HEK293 (cell line): ENCODE measurements at regions not wholly inside any gene's neighbourhood (a gene's known extent, or its start where the extent isn't known, plus 50 kb on each side); places are given as distances from the start of the nearest gene placed in this dataset.
"Not testable (repeated sequence)": the region's sequence is repeated elsewhere in the genome, so short reads cannot be mapped to it uniquely, and the experiment has no call there.

Experiments used
- CTCF ChIA-PET: fragments of 350-600 bp; formaldehyde crosslinking; extraction: SDS; loops from one replicate; lab custom pipeline; 2021; ENCODE audit warnings: antibody characterized with exemption; lab: Yijun Ruan, JAX
- POLR2A ChIA-PET: fragments of 300-600 bp; formaldehyde crosslinking; extraction: SDS; loops from one replicate; lab custom pipeline; 2020; ENCODE audit warnings: antibody characterized with exemption, inconsistent platforms; lab: Yijun Ruan, JAX
- H3K27ac ChIP-seq: fragments of 200-500 bp; sonication (Bioruptor generic); 2 replicates; pipeline ENCODE4 v1.5.1; 2014; ENCODE audit warnings: low read depth, low read length, control low read depth, inconsistent platforms; ENCODE audit errors: extremely low read depth
- H3K36me3 ChIP-seq, 2 experiments: fragments of 200-500 bp in 1 of 2; sonication (Bioruptor generic) in 1 of 2; 1 replicate in 1 of 2; 2 replicates in 1 of 2; pipeline ENCODE4 v1.5.1; 2014 to 2017; ENCODE audit warnings: inconsistent platforms in 2 of 2, low read length in 2 of 2; ENCODE audit not compliant: control insufficient read depth in 2 of 2, insufficient read depth in 1 of 2
- H3K4me1 ChIP-seq: fragments of 200-500 bp; sonication (Bioruptor generic); 2 replicates; pipeline ENCODE4 v1.5.1; 2014; ENCODE audit warnings: mild to moderate bottlenecking, low read length, inconsistent platforms; ENCODE audit not compliant: control insufficient read depth, insufficient read depth
- H3K4me3 ChIP-seq: 2 replicates; pipeline ENCODE4 v1.5.1; 2011; ENCODE audit warnings: low read depth, mild to moderate bottlenecking, control low read depth, low read length, moderate library complexity
- H3K9me3 ChIP-seq: fragments of 200-500 bp; sonication (Bioruptor generic); 2 replicates; pipeline ENCODE4 v1.5.1; 2014; ENCODE audit warnings: low read depth, low read length, inconsistent platforms; ENCODE audit not compliant: control insufficient read depth, insufficient read depth
- ELK4 ChIP-seq: IDR thresholded peaks from 2 replicates; pipeline ENCODE4 v1.6.1; 2011; ENCODE audit warnings: mild to moderate bottlenecking, low read depth, low read length, borderline replicate concordance
- HOXA7 ChIP-seq: sonication (generic); formaldehyde crosslinking; IDR thresholded peaks from 2 replicates; pipeline ENCODE4 v1.8.1; 2022; ENCODE audit warnings: missing genetic modification reagents, borderline replicate concordance
- KLF1 ChIP-seq: fragments of 450-650 bp; formaldehyde crosslinking; IDR thresholded peaks from 2 replicates; pipeline ENCODE4 v1.5.1; 2016; ENCODE audit warnings: missing biosample characterization, missing genetic modification characterization
- PRDM1 ChIP-seq: fragments of 450-650 bp; formaldehyde crosslinking; IDR thresholded peaks from 2 replicates; pipeline ENCODE4; 2016; ENCODE audit warnings: missing biosample characterization, missing genetic modification characterization
- SALL2 ChIP-seq: fragments of 450-650 bp; formaldehyde crosslinking; IDR thresholded peaks from 2 replicates; pipeline ENCODE4 v1.5.0; 2017; ENCODE audit warnings: missing biosample characterization, mild to moderate bottlenecking, missing genetic modification characterization, borderline replicate concordance
- TSHZ1 ChIP-seq: fragments of 450-650 bp; formaldehyde crosslinking; IDR thresholded peaks from 2 replicates; pipeline ENCODE4 v1.5.1; 2016; ENCODE audit warnings: missing biosample characterization, missing genetic modification characterization, borderline replicate concordance
- ZBTB8A ChIP-seq: fragments of 450-650 bp; formaldehyde crosslinking; IDR thresholded peaks from 2 replicates; pipeline ENCODE4 v1.5.1; 2016; ENCODE audit warnings: missing biosample characterization, missing genetic modification characterization
- ZFP3 ChIP-seq: fragments of 450-650 bp; formaldehyde crosslinking; IDR thresholded peaks from 2 replicates; pipeline ENCODE4 v1.5.1; 2016; ENCODE audit warnings: low read depth, missing biosample characterization, missing genetic modification characterization
- ZNF133 ChIP-seq: fragments of 450-650 bp; formaldehyde crosslinking; IDR thresholded peaks from 2 replicates; pipeline ENCODE4 v1.5.1; 2016; ENCODE audit warnings: missing biosample characterization, missing genetic modification characterization
- ZNF19 ChIP-seq: fragments of 450-650 bp; formaldehyde crosslinking; IDR thresholded peaks from 2 replicates; pipeline ENCODE4; 2016; ENCODE audit warnings: missing biosample characterization, missing genetic modification characterization, low read depth
- ZNF274 ChIP-seq, 2 experiments: fragments of 200-500 bp in 1 of 2; fragments of 450-650 bp in 1 of 2; sonication (Bioruptor generic) in 1 of 2; formaldehyde crosslinking in 1 of 2; IDR thresholded peaks; 2 replicates each; pipeline versions ENCODE4 v1.5.1 to v1.6.1; 2014 to 2016; ENCODE audit warnings: borderline replicate concordance in 1 of 2, inconsistent platforms in 1 of 2, low read length in 1 of 2, missing biosample characterization in 1 of 2, missing genetic modification characterization in 1 of 2
- ZNF335 ChIP-seq: fragments of 450-650 bp; formaldehyde crosslinking; conservative IDR thresholded peaks from 2 replicates; pipeline ENCODE4 v1.5.1; 2016; ENCODE audit warnings: missing biosample characterization, missing genetic modification characterization
- ZNF341 ChIP-seq: fragments of 450-650 bp; formaldehyde crosslinking; IDR thresholded peaks from 2 replicates; pipeline ENCODE4; 2016; ENCODE audit warnings: low read depth, missing biosample characterization, missing genetic modification characterization
- ZNF37A ChIP-seq: fragments of 450-650 bp; IDR thresholded peaks from 2 replicates; pipeline ENCODE4 v1.5.1; 2018; ENCODE audit warnings: missing biosample characterization, missing genetic modification characterization
- ZNF398 ChIP-seq: fragments of 450-650 bp; formaldehyde crosslinking; IDR thresholded peaks from 2 replicates; pipeline ENCODE4 v1.5.1; 2017; ENCODE audit warnings: missing biosample characterization, missing genetic modification characterization
- ZNF514 ChIP-seq: fragments of 450-650 bp; formaldehyde crosslinking; IDR thresholded peaks from 2 replicates; pipeline ENCODE4 v1.5.1; 2016; ENCODE audit warnings: missing biosample characterization, missing genetic modification characterization
- ZNF530 ChIP-seq: fragments of 450-650 bp; formaldehyde crosslinking; IDR thresholded peaks from 2 replicates; pipeline ENCODE4 v1.5.1; 2016; ENCODE audit warnings: low read depth, missing biosample characterization, missing genetic modification characterization
- ZNF544 ChIP-seq: fragments of 450-650 bp; formaldehyde crosslinking; IDR thresholded peaks from 2 replicates; pipeline ENCODE4 v1.5.0; 2017; ENCODE audit warnings: missing biosample characterization, missing genetic modification characterization
- ZNF560 ChIP-seq: fragments of 450-650 bp; formaldehyde crosslinking; IDR thresholded peaks from 2 replicates; pipeline ENCODE4 v1.5.1; 2017; ENCODE audit warnings: missing biosample characterization, missing genetic modification characterization, borderline replicate concordance
- ZNF626 ChIP-seq: fragments of 450-650 bp; sonication (Bioruptor Pico); formaldehyde crosslinking; IDR thresholded peaks from 2 replicates; pipeline ENCODE4 v1.5.1; 2018; ENCODE audit warnings: missing biosample characterization, missing genetic modification characterization, inconsistent platforms
- ZNF658 ChIP-seq: fragments of 450-650 bp; formaldehyde crosslinking; IDR thresholded peaks from 2 replicates; pipeline ENCODE4; 2016; ENCODE audit warnings: missing biosample characterization, missing genetic modification characterization
- ZNF76 ChIP-seq: fragments of 450-650 bp; formaldehyde crosslinking; IDR thresholded peaks from 2 replicates; pipeline ENCODE4; 2016; ENCODE audit warnings: low read depth, missing biosample characterization, missing genetic modification characterization, borderline replicate concordance
- ZNF792 ChIP-seq: fragments of 450-650 bp; formaldehyde crosslinking; IDR thresholded peaks from 2 replicates; pipeline ENCODE4 v1.5.1; 2016; ENCODE audit warnings: missing biosample characterization, missing genetic modification characterization
- ZSCAN30 ChIP-seq: fragments of 450-650 bp; IDR thresholded peaks from 2 replicates; pipeline ENCODE4 v1.5.1; 2018; ENCODE audit warnings: missing biosample characterization, mild to moderate bottlenecking, missing genetic modification characterization, moderate library complexity

- Histone ChIP-seq H3K4me1 (no peaks in the 10 kb centered on the region), H3K4me3 (no peak overlapping the region), H3K9me3 (no peaks in the 10 kb centered on the region), H3K36me3 (no peaks in the 10 kb centered on the region), H3K27ac (no peak overlapping the region)
- TF ChIP-seq ZNF398 (tag by site-specific recombination) (no peak), ZNF341 (no peak), ZNF658 (tag by site-specific recombination) (no peak), ZNF626 (tag by site-specific recombination) (no peak), ELK4 (no peak), ZNF19 (tag by site-specific recombination) (no peak), ZFP3 (tag by site-specific recombination) (no peak), SALL2 (no peak), ZSCAN30 (tag by site-specific recombination) (no peak), ZNF335 (tag by site-specific recombination) (no peak), ZNF560 (tag by site-specific recombination) (no peak), ZNF514 (tag by site-specific recombination) (no peak), KLF1 (tag by site-specific recombination) (no peak)
- POLR2A ChIA-PET, result no interaction called here
- CTCF ChIA-PET, result no interaction called here
Measured at GRCh38 chr9:100819980-100820379, 208.5 kb upstream of the PLPPR1 start.

- H3K4me3 ChIP-seq, H3K4me1 ChIP-seq, H3K27ac ChIP-seq, H3K9me3 ChIP-seq, CTCF ChIA-PET, H3K36me3 ChIP-seq, POLR2A ChIA-PET: not testable (repeated sequence)
Measured at GRCh38 chr9:100833035-100833434, 195.5 kb upstream of the PLPPR1 start.

GRCh38 chr9:100838857-100839256 is 189.7 kb upstream of the PLPPR1 start:
- CTCF ChIA-PET, result interaction anchor here (1.0 kb wide), 1 partner anchor 125 kb away, joined by 3 read pairs; no protein-coding TSS in a partner anchor
- H3K27ac ChIP-seq, result no peak overlapping the region
- POLR2A ChIA-PET, result no interaction called here
- no peaks in the 10 kb centered on the region for H3K4me1 ChIP-seq
- TF ChIP-seq ZNF792 (tag by site-specific recombination), result no peak
- no peaks in the 10 kb centered on the region for H3K9me3 ChIP-seq
- no peak overlapping the region for H3K4me3 ChIP-seq
- no peaks in the 10 kb centered on the region for H3K36me3 ChIP-seq

GRCh38 chr9:100848726-100849125 is 179.8 kb upstream of the PLPPR1 start:
- no peaks in the 10 kb centered on the region for H3K36me3 ChIP-seq
- H3K4me3 ChIP-seq, result no peak overlapping the region
- ChIA-PET CTCF (no interaction called here), POLR2A (no interaction called here)
- no peaks in the 10 kb centered on the region for H3K9me3 ChIP-seq
- H3K27ac ChIP-seq, result no peak overlapping the region
- H3K4me1 ChIP-seq, result no peaks in the 10 kb centered on the region
- TF ChIP-seq ZNF37A (tag by site-specific recombination) (no peak), ZNF544 (no peak), ZNF530 (tag by site-specific recombination) (no peak), HOXA7 (CRISPR knock-in tag) (no peak), TSHZ1 (tag by site-specific recombination) (no peak), ZBTB8A (tag by site-specific recombination) (no peak), ZNF274 (IDR thresholded peaks at IDR 0.05; ENCODE audit: low read length) (no peak), ZNF274 (tag by site-specific recombination; IDR thresholded peaks at IDR 0.05; ENCODE audit: borderline replicate concordance) (no peak), ZNF76 (no peak), PRDM1 (no peak), ZNF133 (tag by site-specific recombination) (no peak)
